ENCODE measurements at regions not wholly inside any gene's neighbourhood (a gene's known extent, or its start where the extent isn't known, plus 50 kb on each side); places are given as distances from the start of the nearest gene placed in this dataset.
"Not testable (repeated sequence)": the region's sequence is repeated elsewhere in the genome, so short reads cannot be mapped to it uniquely, and the experiment has no call there.

GRCh38 chr4:158122501-158122900 lies 50.3 kb downstream of the GASK1B start:
- ChIA-PET CTCF (no interaction called here), POLR2A (no interaction called here)
- TF ChIP-seq CTCF (IDR thresholded peaks at IDR 0.05; ENCODE audit: insufficient read depth, low read depth, low read length): no peak
- DNase-seq (ENCODE audit: low read depth): no peak
- H3K36me3 ChIP-seq (ENCODE audit: control insufficient read depth, insufficient read depth, low read length): no peaks in the 10 kb centered on the region
- H3K27me3 ChIP-seq (ENCODE audit: control insufficient read depth, insufficient read depth, low read length): no peaks in the 10 kb centered on the region
- no peak overlapping the region for H3K4me3 ChIP-seq (ENCODE audit: low read depth, low read length)

GRCh38 chr4:158121161-158121579 lies 51.7 kb downstream of the GASK1B start:
- CTCF ChIA-PET: interaction anchor here (0.6 to 1.7 kb wide), 3 partner anchors 17 to 128 kb away, joined by 3 to 12 read pairs (median 3); no protein-coding TSS in a partner anchor

GRCh38 chr4:158120645-158121151 lies 52.1 kb downstream of the GASK1B start:
- H3K36me3 ChIP-seq (ENCODE audit: control insufficient read depth, insufficient read depth, low read length); H3K27me3 ChIP-seq (ENCODE audit: control insufficient read depth, insufficient read depth, low read length); DNase-seq (ENCODE audit: low read depth): not testable (repeated sequence)
- ChIA-PET POLR2A (interaction anchor here (0.6 kb wide), 1 partner anchor 77 kb away, joined by 3 read pairs; no protein-coding TSS in a partner anchor), CTCF (interaction anchor here (1.2 to 1.7 kb wide), 2 partner anchors 51 to 127 kb away, joined by 3 to 12 read pairs; no protein-coding TSS in a partner anchor)
- peak overlapping the region; percentile 0; the same call in 1 of the 2 replicates for H3K4me3 ChIP-seq (ENCODE audit: low read depth, low read length)

More at GRCh38 chr4:158121161-158121579, 51.7 kb downstream of the GASK1B start:
- Histone ChIP-seq H3K4me3 (ENCODE audit: low read depth, low read length) (no peak overlapping the region; the same call in 1 of the 2 replicates), H3K27me3 (ENCODE audit: control insufficient read depth, insufficient read depth, low read length) (no peaks in the 10 kb centered on the region), H3K36me3 (ENCODE audit: control insufficient read depth, insufficient read depth, low read length) (no peaks in the 10 kb centered on the region)
- POLR2A ChIA-PET: interaction anchor here (0.6 to 0.7 kb wide), 2 partner anchors 25 to 78 kb away, joined by 3 to 4 read pairs; no protein-coding TSS in a partner anchor
- DNase-seq (ENCODE audit: low read depth): peak; percentile 92
- TF ChIP-seq CTCF (IDR thresholded peaks at IDR 0.05; ENCODE audit: insufficient read depth, low read depth, low read length): no peak

GRCh38 chr4:158112611-158113010 lies 60.2 kb downstream of the GASK1B start:
- no peak for DNase-seq (ENCODE audit: low read depth)
- CTCF ChIA-PET: interaction anchor here (0.6 to 1.9 kb wide), 2 partner anchors 59 to 1809 kb away, joined by 3 to 7 read pairs; no protein-coding TSS in a partner anchor
- POLR2A ChIA-PET: no interaction called here
- no peaks in the 10 kb centered on the region for H3K27me3 ChIP-seq (ENCODE audit: control insufficient read depth, insufficient read depth, low read length)
- H3K4me3 ChIP-seq (ENCODE audit: low read depth, low read length): no peak overlapping the region
- no peaks in the 10 kb centered on the region for H3K36me3 ChIP-seq (ENCODE audit: control insufficient read depth, insufficient read depth, low read length)
- TF ChIP-seq CTCF (IDR thresholded peaks at IDR 0.05; ENCODE audit: insufficient read depth, low read depth, low read length): no peak

- H3K36me3 ChIP-seq (ENCODE audit: control insufficient read depth, insufficient read depth, low read length): no peaks in the 10 kb centered on the region
- CTCF ChIA-PET: interaction anchor here (1.0 kb wide), 1 partner anchor 10 kb away, joined by 3 read pairs; no protein-coding TSS in a partner anchor
- DNase-seq (ENCODE audit: low read depth): no peak
- no peak for TF ChIP-seq CTCF (IDR thresholded peaks at IDR 0.05; ENCODE audit: insufficient read depth, low read depth, low read length)
- POLR2A ChIA-PET: no interaction called here
- H3K4me3 ChIP-seq (ENCODE audit: low read depth, low read length): no peak overlapping the region
- no peaks in the 10 kb centered on the region for H3K27me3 ChIP-seq (ENCODE audit: control insufficient read depth, insufficient read depth, low read length)
Observed at GRCh38 chr4:158111241-158111640, 61.6 kb downstream of the GASK1B start.

- no peak for DNase-seq (ENCODE audit: low read depth)
- Histone ChIP-seq H3K36me3 (ENCODE audit: control insufficient read depth, insufficient read depth, low read length) (no peaks in the 10 kb centered on the region), H3K27me3 (ENCODE audit: control insufficient read depth, insufficient read depth, low read length) (no peaks in the 10 kb centered on the region), H3K4me3 (ENCODE audit: low read depth, low read length) (no peak overlapping the region)
- TF ChIP-seq CTCF (IDR thresholded peaks at IDR 0.05; ENCODE audit: insufficient read depth, low read depth, low read length): no peak
- ChIA-PET POLR2A (no interaction called here), CTCF (no interaction called here)
Observed at GRCh38 chr4:158102904-158103303, 69.9 kb downstream of the GASK1B start.

Data from BJ (cell line).